Right lobe of liver (tissue), 4 donors: ENCODE measurements at regions not wholly inside any gene's neighbourhood (a gene's known extent, or its start where the extent isn't known, plus 50 kb on each side); places are given as distances from the start of the nearest gene placed in this dataset.

Source experiments
- CTCF ChIP-seq, 4 donors: fragments of 200-600 bp in 3 of 4; fragments of 450-650 bp in 1 of 4; IDR thresholded peaks; one replicate each; pipeline versions ENCODE4 v1.5.1 to v1.8.0; 2016 to 2022; ENCODE audit warnings: antibody characterized with exemption in 4 of 4, mild to moderate bottlenecking in 2 of 4
- POLR2A ChIP-seq: fragments of 450-650 bp; IDR thresholded peaks from one replicate; pipeline ENCODE4 v1.6.1; 2017; ENCODE audit warnings: antibody characterized with exemption, mild to moderate bottlenecking
- donor health status: DM: no; HTN: no; CAD: no.
- donor health status: DM: no; HTN: no; CAD: no.
- donor health status: DM: no; HTN: yes; CAD: no.

- TF ChIP-seq CTCF (IDR thresholded peaks at IDR 0.05) (no peak), POLR2A (no peak)
Measured at GRCh38 chr11:103703437-103703836, 333.0 kb upstream of the DDI1 start.
